ENCODE measurements at regions not wholly inside any gene's neighbourhood (a gene's known extent, or its start where the extent isn't known, plus 50 kb on each side); places are given as distances from the start of the nearest gene placed in this dataset.
"Not testable (repeated sequence)": the region's sequence is repeated elsewhere in the genome, so short reads cannot be mapped to it uniquely, and the experiment has no call there.

DNA sequence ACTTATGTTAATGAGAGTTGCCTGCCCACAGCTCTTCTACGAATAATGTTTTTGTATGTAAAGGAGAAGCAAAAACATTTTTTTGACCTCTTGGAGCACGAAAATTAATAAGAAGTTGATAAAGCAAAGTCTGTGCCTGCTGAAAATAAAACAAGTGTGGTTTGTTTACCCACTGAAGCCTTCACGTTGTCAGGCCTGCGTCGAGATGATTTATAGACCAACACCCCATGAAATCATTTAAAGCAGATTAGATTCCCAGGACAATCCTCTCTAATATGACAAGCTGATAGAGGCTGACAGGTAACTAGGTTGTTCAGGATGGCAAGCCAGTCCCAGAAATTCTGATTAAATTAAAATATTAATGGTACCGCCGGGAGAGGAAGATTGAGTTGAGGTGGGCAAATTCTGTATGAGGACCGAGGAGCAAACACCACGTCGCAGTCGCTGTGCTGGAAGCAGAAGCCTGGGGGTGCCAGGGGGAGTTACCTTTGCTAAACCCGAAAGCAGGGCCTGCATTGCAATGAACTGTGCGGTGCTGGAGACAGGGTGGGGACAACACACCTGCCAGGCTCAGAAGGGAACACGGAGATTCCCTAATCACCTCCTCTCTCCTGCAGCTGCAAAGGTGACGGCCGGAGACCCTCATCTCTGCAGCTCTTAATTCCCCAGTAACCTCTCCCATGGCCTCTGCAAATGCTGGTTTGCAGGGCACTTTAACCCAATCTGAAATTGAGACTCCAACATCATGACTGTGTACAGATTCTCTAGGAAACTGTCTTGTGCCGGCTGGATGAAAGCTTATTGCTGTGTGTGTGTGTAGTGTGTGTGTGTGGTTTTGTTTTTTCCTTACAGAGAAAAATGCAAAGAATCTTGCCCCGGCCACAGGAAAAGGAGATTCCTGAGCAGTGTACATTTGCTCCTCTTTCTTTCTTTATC is 2805.9 kb downstream of the RPIA start:
- not testable (repeated sequence) for DNase-seq (ENCODE audit: low read depth in 4 of 4, low spot score in 1 of 4)

DNA sequence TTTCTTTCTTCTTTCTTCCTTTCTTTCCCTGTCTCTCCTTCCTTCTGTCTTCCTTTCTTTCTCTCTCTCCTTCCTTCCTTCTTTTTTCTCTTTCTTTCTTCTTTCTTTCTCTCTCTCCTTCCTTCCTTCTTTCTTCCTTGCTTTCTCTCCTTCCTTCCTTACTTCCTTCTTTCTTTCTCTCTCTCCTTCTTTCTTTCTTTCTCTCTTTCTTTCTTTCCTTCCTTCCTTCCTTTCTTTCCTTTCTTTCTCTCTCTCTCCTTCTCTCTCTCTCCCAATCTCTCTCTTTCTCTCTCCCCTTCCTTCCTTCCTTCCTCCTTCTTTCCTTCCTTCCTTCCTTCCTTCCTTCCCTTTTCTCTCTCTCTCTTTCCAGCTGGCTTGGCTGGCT is 2806.6 kb downstream of the RPIA start:
- DNase-seq (ENCODE audit: low read depth in 4 of 4, low spot score in 1 of 4), result not testable (repeated sequence)

DNA sequence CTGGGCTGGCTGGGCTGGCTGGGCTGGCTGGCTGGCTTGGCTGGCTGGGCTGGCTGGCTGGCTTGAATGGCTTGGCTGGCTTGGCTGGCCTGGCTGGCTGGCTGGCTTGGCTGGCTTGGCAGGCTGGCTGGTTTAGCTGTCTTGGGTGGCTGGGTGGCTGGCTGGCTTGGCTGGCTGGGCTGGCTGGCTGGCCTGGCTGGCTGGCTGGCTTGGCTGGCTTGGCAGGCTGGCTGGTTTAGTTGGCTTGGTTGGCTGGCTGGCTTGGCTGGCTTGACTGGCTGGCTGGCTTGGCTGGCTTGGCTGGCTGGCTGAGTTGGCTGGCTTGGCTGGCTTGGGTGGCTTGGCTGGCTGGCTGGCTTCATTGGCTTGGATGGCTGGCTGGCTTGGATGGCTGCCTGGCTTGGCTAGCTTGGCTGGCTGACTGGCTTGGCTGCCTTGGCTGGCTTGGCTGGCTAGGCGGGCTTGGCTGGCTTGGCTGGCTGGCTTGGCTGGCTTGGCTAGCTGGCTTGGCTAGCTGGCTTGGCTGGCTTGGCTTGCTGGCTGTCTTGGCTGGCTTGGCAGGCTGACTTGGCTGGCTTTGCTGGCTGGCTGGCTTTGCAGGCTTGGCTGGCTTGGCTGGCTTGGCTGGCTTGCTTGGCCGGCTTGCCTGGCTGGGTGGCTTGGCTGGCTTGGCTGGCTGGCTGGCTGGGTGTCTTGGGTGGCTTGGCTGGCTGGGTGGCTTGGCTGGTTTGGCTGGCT is 2807.2 kb downstream of the RPIA start:
- not testable (repeated sequence) for DNase-seq (ENCODE audit: low read depth in 4 of 4, low spot score in 1 of 4)

DNA sequence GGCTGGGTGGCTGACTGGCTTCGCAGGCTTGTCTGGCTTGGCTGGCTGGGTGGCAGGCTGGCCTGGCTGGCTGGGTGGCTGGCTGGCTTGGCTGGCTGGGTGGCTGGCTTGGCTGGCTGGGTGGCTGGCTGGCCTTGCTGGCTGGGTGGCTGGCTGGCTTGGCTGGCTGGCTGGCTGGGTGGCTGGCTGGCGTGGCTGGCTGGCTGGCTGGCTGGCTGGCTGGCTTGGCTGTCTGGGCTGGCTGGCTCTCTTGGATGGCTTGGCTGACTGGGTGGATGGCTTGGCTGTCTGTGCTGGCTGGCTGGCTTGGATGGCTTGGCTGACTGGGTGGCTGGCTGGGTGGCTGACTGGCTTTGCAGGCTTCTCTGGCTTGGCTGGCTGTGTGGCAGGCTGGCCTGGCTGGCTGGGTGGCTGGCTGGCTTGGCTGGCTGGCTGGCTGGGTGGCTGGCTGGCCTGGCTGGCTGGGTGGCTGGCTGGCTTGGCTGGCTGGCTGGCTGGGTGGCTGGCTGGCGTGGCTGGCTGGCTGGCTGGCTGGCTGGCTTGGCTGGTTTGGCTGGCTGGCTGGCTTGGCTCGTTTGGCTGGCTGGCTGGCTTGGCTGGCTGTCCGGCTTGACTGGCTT is 2808.1 kb downstream of the RPIA start:
- not testable (repeated sequence) for DNase-seq (ENCODE audit: low read depth in 4 of 4, low spot score in 1 of 4)

DNA sequence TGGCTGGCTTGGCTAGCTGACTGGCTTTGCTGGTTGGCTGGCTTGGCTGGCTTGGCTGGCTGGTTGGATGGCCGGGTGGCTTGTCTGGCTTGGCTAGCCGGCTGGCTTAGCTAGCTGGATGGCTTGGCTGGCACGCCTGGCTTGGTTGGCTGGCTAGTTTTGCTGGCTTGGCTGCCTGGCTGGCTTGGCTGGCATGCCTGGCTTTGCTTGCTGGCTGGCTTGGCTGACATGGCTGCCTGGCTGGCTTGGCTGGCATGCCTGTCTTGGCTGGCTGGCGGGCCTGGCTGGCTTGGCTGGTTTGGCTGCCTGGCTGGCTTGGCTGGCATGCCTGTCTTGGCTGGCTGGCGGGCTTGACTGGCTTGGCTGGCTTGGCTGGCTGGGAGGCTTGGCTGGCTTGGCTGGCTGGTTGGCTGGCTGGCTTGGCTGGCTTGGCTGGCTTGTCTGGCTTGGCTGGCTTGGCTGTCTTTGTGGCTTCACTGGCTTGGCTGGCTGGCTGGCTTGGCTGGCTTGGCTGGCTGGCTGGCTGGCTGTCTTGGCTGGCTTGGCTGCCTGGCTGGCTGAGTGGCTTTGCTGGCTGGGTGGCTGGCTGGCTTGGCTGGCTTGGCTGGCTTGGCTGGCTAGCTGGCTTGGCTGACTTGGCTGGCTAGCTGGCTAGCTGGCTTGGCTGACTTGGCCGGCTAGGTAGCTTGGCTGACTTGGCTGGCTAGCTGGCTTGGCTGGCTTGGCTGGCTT is 2808.9 kb downstream of the RPIA start:
- DNase-seq (ENCODE audit: low read depth in 4 of 4, low spot score in 1 of 4), result not testable (repeated sequence)

DNA sequence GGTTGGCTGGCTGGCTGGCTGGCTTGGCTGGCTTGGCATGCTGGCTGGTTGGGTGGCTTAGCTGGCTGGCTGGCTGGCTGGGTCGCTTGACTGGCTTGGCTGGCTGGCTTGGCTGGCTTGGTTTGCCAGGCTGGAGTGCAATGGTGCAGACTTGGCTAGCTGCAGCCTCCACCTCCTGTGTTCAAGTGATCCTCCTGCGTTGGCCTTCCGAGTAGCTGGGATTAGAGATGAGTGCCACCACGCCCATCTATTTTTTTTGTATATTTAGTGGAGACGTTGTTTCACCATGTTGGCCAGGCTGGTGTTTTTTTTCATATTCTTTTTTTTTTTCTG is 2809.5 kb downstream of the RPIA start:
- DNase-seq (ENCODE audit: low read depth in 4 of 4, low spot score in 1 of 4), result not testable (repeated sequence)

DNA sequence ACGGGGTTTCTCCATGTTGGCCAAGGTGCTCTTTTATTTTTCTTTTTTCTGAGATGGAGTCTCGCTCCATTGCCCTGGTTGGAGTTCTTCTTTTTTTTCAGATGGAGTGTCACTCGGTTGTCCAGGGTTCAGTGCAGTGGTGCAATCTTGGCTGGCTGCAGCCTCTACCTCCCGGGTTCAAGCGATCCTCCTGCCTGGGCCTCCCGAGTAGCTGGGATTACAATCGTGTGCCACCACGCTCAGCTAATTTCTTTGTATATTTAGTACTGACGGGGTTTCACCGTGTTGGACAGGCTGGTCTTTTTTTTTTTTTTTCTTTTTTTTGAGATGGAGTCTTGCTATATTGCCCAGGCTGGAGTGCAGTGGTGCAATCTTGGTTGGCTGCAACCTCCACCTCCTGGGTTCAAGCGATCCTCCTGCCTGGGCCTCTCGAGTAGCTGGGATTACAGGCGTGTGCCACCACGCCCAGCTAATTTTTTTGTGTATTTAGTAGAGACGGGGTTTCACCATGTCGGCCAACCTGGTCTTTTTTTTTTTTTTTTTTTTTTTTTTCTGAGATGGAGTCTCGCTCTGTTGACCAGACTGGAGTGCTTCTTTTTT is 2810.1 kb downstream of the RPIA start:
- DNase-seq (ENCODE audit: low read depth in 4 of 4, low spot score in 1 of 4), result not testable (repeated sequence)

DNA sequence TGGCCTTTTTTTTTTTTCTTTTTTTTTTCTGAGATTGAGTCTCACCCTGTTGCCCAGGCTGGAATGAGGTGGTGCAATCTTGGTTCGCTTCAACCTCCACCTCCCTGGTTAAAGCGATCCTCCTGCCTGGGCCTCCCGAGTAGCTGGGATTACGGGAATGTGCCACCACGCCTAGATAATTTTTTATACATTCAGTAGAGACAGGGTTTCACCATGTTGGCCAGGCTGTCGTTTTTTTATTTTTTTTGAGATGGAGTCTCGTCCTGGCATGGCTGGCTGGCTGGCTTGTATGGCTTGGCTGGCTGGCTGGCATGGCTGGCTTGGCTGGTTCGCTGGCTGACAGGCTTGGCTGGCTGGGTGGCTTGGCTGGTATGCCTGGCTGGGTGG is 2812.1 kb downstream of the RPIA start:
- not testable (repeated sequence) for DNase-seq (ENCODE audit: low read depth in 4 of 4, low spot score in 1 of 4)

DNA sequence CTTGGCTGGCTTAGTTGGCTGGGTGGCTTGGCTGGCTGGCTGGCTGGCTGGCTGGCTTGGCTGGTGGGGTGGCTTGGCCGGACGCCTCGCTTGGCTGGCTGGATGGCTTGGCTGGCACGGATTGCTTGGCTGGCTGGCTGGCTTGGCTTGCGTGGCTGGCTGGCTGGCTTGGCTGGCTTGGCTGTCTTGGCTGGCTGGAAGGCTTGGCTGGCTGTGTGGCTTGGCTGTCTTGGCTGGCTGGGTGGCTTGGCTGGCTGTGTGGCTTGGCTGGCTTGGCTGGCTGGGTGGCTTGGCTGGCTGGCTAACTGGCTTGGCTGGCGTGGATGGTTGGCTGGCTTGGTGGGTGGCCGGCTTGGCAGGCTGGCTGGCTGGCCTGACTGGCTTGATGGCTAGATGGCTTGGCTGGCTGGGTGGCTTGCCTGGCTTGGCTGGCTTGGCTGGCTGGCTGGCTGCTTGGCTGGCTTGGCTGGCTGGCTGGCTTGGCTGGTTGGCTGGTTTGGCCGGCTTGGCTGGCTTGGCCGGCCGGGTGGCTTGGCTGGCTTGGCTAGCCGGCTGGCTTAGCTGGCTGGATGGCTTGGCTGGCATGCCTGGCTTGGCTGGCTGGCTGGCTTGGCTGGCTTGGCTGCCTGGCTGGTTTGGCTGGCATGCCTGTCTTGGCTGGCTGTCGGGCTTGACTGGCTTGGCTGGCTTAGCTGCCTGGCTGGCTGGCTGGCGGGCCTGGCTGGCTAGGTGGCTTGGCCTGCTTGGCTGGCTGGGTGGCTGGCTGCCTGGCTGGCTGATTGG is 2812.7 kb downstream of the RPIA start:
- DNase-seq (ENCODE audit: low read depth in 4 of 4, low spot score in 1 of 4), result not testable (repeated sequence)

DNA sequence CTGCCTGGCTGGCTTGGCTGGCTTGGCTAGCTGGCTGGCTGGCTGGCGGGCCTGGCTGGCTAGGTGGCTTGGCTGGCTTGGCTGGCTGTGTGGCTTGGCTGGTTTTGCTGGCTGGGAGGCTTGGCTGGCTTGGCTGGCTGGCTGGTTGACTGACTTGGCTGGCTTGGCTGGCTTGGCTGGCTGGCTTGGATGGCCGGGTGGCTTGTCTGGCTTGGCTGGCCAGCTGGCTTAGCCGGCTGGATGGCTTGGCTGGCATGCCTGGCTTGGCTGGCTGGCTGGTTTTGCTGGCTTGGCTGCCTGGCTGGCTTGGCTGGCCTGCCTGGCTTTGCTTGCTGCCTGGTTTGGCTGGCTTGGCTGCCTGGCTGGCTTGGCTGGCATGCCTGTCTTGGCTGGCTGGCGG is 2817.3 kb downstream of the RPIA start:
- not testable (repeated sequence) for DNase-seq (ENCODE audit: low read depth in 4 of 4, low spot score in 1 of 4)

DNA sequence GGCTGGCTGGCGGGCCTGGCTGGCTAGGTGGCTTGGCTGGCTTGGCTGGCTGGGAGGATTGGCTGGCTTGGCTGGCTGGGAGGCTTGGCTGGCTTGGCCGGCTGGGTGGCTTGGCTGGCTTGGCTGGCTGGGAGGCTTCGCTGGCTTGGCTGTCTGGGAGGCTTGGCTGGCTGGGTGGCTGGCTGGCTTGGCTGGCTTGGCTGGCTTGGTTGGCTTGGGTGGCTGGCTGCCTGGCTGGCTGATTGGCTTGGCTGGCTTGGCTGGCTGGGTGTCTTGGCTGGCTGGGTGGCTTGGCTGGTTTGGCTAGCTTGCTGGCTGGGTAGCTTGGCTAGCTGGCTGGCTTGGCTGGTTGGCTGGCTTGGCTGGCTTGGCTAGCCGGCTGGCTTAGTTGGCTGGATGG is 2817.8 kb downstream of the RPIA start:
- DNase-seq (ENCODE audit: low read depth in 4 of 4, low spot score in 1 of 4), result not testable (repeated sequence)

DNA sequence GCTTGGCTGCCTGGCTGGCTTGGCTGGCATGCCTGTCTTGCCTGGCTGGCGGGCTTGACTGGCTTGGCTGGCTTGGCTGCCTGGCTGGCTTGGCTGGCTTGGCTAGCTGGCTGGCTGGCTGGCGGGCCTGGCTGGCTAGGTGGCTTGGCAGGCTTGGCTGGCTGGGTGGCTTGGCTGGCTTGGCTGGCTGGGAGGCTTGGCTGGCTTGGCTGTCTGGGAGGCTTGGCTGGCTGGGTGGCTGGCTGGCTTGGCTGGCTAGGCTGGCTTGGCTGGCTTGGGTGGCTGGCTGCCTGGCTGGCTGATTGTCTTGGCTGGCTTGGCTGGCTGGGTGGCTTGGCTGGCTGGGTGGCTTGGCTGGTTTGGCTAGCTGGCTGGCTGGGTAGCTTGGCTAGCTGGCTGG is 2819.7 kb downstream of the RPIA start:
- DNase-seq (ENCODE audit: low read depth in 4 of 4, low spot score in 1 of 4), result not testable (repeated sequence)

DNA sequence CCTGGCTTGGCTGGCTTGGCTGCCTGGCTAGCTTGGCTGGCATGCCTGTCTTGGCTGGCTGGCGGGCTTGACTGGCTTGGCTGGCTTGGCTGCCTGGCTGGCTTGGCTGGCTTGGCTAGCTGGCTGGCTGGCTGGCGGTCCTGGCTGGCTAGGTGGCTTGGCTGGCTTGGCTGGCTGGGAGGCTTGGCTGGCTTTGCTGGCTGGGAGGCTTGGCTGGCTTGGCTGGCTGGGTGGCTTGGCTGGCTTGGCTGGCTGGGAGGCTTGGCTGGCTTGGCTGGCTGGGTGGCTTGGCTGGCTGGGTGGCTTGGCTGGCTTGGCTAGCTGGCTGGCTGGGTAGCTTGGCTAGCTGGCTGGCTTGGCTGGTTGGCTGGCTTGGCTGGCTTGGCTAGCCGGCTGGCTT is 2824.5 kb downstream of the RPIA start:
- DNase-seq (ENCODE audit: low read depth in 4 of 4, low spot score in 1 of 4), result not testable (repeated sequence)

DNA sequence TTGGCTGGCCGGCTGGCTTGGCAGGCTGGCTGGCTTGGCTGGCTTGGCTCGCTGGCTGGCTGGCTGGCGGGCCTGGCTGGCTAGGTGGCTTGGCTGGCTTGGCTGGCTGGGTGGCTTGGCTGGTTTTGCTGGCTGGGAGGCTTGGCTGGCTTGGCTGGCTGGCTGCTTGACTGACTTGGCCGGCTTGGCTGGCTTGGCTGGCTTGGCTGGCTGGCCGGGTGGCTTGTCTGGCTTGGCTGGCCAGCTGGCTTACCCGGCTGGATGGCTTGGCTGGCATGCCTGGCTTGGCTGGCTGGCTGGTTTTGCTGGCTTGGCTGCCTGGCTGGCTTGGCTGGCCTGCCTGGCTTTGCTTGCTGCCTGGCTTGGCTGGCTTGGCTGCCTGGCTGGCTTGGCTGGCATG is 2825.2 kb downstream of the RPIA start:
- DNase-seq (ENCODE audit: low read depth in 4 of 4, low spot score in 1 of 4), result not testable (repeated sequence)

DNA sequence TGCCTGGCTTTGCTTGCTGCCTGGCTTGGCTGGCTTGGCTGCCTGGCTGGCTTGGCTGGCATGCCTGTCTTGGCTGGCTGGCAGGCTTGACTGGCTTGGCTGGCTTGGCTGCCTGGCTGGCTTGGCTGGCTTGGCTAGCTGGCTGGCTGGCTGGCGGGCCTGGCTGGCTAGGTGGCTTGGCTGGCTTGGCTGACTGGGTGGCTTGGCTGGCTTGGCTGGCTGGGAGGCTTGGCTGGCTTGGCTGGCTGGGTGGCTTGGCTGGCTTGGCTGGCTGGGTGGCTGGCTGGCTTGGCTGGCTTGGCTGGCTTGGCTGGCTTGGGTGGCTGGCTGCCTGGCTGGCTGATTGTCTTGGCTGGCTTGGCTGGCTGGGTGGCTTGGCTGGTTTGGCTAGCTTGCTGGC is 2826.4 kb downstream of the RPIA start:
- DNase-seq (ENCODE audit: low read depth in 4 of 4, low spot score in 1 of 4), result not testable (repeated sequence)

DNA sequence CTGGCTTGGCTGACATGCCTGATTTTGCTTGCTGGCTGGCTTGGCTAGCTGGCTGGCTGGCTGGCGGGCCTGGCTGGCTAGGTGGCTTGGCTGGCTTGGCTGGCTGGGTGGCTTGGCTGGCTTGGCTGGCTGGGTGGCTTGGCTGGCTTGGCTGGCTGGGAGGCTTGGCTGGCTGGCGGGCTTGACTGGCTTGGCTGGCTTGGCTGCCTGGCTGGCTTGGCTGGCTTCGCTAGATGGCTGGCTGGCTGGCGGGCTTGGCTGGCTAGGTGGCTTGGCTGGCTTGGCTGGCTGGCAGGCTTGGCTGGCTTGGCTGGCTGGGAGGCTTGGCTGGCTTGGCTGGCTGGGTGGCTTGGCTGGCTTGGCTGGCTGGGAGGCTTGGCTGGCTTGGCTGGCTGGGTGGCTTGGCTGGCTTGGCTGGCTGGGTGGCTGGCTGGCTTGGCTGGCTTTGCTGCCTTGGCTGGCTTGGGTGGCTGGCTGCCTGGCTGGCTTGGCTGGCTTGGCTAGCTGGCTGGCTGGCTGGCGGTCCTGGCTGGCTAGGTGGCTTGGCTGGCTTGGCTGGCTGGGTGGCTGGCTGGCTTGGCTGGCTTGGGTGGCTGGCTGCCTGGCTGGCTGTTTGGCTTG is 2827.0 kb downstream of the RPIA start:
- DNase-seq (ENCODE audit: low read depth in 4 of 4, low spot score in 1 of 4), result not testable (repeated sequence)

DNA sequence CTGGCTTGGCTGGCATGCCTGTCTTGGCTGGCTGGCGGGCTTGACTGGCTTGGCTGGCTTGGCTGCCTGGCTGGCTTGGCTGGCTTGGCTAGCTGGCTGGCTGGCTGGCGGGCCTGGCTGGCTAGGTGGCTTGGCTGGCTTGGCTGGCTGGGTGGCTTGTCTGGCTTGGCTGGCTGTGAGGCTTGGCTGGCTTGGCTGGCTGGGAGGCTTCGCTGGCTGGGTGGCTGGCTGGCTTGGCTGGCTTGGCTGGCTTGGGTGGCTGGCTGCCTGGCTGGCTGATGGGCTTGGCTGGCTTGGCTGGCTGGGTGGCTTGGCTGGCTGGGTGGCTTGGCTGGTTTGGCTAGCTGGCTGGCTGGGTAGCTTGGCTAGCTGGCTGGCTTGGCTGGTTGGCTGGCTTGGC is 2827.9 kb downstream of the RPIA start:
- DNase-seq (ENCODE audit: low read depth in 4 of 4, low spot score in 1 of 4), result not testable (repeated sequence)

DNA sequence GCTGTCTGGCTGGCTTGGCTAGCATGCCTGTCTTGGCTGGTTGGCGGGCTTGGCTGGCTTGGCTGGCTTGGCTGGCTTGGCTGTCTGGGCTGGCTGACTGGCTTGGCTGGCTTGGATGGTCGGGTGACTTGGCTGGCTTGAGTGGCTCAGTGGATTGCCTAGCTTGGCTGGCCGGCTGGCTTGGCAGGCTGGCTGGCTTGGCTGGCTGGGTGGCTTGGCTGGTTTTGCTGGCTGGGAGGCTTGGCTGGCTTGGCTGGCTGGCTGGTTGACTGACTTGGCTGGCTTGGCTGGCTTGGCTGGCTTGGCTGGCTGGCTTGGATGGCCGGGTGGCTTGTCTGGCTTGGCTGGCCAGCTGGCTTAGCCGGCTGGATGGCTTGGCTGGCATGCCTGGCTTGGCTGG is 2828.4 kb downstream of the RPIA start:
- DNase-seq (ENCODE audit: low read depth in 4 of 4, low spot score in 1 of 4), result not testable (repeated sequence)

DNA sequence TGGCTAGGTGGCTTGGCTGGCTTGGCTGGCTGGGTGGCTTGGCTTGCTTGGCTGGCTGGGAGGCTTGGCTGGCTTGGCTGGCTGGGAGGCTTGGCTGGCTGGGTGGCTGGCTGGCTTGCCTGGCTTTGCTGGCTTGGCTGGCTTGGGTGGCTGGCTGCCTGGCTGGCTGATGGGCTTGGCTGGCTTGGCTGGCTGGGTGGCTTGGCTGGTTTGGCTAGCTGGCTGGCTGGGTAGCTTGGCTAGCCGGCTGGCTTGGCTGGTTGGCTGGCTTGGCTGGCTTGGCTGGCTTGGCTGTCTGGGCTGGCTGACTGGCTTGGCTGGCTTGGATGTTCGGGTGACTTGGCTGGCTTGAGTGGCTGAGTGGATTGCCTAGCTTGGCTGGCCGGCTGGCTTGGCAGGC is 2829.1 kb downstream of the RPIA start:
- not testable (repeated sequence) for DNase-seq (ENCODE audit: low read depth in 4 of 4, low spot score in 1 of 4)

Data from stimulated activated CD4-positive, alpha-beta T cell treated with anti-CD3 and anti-CD28 coated beads, Interleukin-1b, Interleukin-23, amount 100 ng/mL, for 24 hours (primary cell).